ELF-1 (cell line): ENCODE measurements at regions not wholly inside any gene's neighbourhood (a gene's known extent, or its start where the extent isn't known, plus 50 kb on each side); places are given as distances from the start of the nearest gene placed in this dataset.
"Not testable (repeated sequence)": the region's sequence is repeated elsewhere in the genome, so short reads cannot be mapped to it uniquely, and the experiment has no call there.

ENCODE experiments used
- DNase-seq: peaks from one replicate; pipeline ENCODE4 v3.0.0-alpha.2; 2016; ENCODE audit warnings: low read depth, low spot score

- not testable (repeated sequence) for DNase-seq
These were observed 106.1 kb downstream of the CHD1L start for GRCh38 chr1:147348592-147348991.

DNA sequence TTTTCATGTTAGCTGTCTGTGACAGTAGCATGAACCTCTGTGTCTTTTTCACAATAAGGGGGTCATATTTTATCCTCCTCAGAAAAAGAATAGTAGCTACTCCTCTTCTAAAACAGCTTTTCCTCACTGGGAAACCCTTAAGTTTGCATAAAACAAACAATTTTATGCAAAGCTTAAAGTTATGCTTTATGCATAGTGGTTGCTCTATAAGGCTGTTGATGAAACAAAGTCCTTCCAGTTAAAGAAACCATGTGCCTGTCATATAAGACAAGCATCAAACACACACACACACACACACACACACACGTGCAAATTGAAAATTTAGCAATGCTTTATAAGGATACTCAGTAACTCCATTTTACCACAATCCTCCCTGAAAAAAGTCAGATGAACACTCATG is 107.0 kb downstream of the CHD1L start:
- no peak for DNase-seq

- no peak for DNase-seq
These were observed 108.8 kb downstream of the CHD1L start for GRCh38 chr1:147351140-147351835.

DNA sequence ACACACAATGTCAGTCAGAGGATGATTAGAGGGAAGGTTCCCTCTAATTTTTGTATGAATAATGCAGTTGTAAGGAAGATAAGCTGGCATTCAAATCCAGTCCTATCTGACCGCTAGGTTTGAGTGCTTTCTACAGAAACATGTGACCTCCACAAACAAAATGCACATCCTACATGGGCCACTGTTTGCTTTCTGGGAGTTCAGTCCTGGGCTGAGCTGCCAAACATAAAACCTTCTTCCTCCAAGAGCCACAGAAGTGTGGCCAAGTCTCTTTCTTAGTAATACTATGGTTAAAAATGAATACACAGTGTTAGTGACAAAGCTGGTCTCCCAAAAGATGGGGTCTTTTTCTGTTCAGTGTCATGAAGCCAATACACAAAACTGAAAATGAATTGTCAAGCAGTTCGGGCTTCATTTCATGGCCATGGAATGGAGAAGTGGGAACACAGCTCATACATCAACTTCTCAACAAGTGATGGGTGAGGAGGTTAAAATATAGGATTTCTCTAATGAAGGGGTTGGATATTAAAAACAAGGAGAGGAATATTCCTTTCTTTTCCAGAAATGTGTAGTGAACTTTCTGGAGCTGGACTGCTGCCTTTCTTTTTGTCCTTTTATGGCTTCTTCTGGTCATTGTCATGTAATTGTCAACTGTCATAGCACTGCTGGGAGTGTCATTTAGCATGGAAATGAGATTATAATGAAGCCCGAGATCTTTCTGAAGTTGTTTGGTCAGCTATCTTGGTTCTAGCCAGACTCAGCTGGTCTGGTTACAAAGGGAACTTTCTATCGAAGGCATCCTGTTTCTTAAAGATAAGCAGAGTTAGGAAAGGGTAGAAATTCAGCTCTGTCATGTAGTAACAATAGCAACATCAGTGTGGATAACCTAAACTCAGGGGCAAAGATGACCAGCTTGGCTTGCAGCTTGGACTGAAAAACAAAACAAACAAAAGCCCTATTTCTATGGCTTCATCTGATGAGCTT is 135.1 kb downstream of the CHD1L start:
- no peak for DNase-seq

GRCh38 chr1:147379889-147380288 is 137.4 kb downstream of the CHD1L start:
- DNase-seq, result no peak

- no peak for DNase-seq
These were observed 142.3 kb downstream of the CHD1L start for GRCh38 chr1:147384804-147385203.

DNA sequence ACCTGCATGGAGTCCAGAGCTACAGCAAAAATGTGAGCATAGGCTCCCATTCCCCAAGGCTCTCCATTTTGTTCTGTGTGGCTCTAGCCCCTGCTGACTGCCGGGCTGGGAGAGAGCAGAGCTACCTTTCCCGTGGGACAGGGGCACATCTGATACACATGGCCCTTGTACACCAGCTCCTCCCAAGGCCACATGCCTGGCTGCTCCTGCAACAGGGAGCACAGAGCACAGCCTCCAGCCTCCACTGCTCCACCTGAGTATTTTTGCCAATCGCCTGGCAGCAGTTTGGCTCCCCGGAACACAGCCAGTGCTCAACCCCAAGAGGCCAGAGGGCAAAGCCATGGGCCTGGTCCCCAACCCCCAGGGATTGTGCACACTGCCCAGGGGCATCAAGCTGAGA is 146.5 kb downstream of the CHD1L start:
- DNase-seq, result peak; percentile 3

DNA sequence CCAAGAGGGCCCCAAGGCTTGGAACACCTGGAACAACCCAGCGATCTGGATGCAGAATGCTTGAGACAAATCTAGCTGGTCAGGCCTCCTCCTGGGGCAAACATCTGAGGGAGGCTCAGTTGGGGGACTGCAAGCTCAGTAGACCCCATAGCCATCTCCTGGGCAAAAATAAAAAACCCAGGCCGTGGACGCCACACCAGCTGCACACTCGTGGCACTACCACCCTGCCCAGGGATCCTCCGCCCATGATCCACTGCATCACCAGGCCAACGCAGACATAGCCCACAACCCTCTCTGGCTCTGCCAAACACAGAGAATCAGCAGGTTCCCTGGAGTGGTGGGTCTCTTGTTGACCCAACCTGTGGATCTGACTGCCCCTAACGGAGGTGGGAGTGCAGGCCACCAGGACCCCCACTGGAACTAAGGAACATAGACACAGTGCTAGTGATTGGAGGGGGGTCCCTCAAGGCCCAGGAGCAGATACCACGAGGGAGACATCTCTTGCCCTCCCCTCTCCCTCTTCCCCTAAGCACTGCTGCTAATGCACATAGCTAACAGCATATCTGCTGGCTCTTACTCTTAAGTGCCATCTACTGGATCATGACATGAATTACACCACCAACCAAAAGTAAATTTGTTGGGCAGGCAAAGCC is 147.2 kb downstream of the CHD1L start:
- peak; percentile 52 for DNase-seq

- DNase-seq, result no peak
These were observed 147.7 kb downstream of the CHD1L start for GRCh38 chr1:147390185-147390542.

GRCh38 chr1:147391114-147391513 is 148.6 kb downstream of the CHD1L start:
- DNase-seq, result no peak

DNA sequence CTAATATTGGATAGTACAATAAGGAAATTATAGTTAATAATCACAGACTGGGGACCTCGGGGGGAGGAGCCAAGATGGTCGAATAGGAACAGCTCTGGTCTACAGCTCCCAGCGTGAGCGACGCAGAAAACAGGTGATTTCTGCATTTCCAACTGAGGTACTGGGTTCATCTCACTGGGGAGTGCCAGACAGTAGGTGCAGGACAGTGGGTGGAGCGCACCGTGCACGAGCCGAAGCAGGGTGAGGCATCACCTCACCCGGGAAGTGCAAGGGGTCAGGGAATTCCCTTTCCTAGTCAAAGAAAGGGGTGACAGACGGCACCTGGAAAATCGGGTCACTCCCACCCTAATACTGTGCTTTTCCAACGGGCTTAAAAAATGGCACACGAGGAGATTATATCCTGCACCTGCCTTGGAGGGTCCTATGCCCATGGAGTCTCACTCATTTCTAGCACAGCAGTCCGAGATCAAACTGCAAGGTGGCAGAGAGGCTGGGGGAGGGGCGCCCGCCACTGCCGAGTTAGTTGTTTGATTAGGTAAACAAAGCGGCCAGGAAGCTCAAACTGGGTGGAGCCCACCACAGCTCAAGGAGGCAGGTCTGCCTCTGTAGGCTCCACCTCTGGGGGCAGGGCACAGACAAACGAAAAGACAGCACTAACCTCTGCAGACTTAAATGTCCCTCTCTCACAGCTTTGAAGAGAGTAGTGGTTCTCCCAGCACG is 138.8 kb upstream of the BCL9 start:
- DNase-seq, result peak; percentile 16

DNA sequence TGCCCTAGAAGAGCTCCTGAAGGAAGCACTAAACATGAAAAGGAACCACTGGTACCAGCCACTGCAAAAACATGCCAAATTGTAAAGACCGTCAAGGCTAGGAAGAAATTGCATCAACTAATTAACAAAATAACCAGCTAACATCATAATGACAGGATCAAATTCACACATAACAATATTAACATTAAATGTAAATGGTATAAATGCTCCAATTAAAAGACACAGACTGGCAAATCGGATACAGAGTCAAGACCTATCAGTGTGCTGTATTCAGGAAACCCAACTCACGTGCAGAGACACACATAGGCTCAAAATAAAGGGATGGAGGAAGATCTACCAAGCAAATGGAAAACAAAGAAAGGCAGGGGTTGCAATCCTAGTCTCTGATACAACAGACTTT is 137.0 kb upstream of the BCL9 start:
- DNase-seq, result not testable (repeated sequence)

DNA sequence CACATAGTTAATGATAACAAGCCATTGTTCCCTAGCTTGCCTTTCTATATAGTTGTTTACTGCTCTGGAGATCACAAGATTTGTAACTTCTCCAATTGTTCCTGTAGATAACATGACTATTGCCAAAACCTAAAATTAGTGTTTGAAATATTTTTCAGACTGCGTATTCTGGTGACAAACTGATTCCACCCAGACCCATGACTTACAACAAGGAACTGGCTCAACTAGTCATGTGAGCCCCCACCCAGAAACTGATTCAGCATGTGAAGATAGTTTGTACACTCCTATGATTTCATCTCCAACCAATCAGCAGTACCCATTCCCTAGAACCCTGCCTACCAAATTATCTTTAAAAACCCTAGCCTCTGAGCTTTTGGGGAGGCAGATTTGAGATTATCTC is 131.4 kb upstream of the BCL9 start:
- DNase-seq, result no peak

DNA sequence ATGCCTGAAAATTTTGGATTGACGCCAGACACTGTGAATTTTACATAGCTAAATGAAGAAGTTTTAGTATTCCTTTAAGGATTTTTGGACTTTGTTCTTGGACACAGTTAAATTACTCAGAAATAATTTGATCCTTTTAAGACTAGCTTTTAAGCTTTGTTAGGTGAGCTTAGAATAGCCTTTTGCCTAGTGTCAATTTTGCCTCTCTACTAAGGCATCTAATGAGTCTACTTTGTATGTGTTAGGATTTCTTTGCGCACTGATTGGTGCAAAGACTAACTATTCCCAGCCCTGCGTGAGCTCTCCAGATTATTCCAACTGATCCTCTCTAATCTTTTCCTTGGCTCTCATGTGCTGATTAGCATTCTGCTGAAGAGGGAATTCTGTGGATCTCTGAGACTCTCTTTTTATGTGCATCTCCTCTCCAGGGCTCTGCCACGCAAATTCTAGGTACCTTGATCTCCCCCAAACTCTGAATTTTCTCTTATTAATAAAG is 128.1 kb upstream of the BCL9 start:
- no peak for DNase-seq

GRCh38 chr1:147414505-147415163 is 126.7 kb upstream of the BCL9 start:
- no peak for DNase-seq

- no peak for DNase-seq
These were observed 124.3 kb upstream of the BCL9 start for GRCh38 chr1:147417024-147417423.

- DNase-seq, result peak; percentile 18
These were observed 118.0 kb upstream of the BCL9 start for GRCh38 chr1:147423100-147423827.

- DNase-seq, result no peak
These were observed 106.4 kb upstream of the BCL9 start for GRCh38 chr1:147434921-147435320.

GRCh38 chr1:147444381-147444780 is 96.9 kb upstream of the BCL9 start:
- no peak for DNase-seq

- no peak for DNase-seq
These were observed 89.7 kb upstream of the BCL9 start for GRCh38 chr1:147451628-147452027.
